MM.1S (cell line): ENCODE measurements at regions not wholly inside any gene's neighbourhood (a gene's known extent, or its start where the extent isn't known, plus 50 kb on each side); places are given as distances from the start of the nearest gene placed in this dataset.

Source experiments
- EZH2 ChIP-seq: fragments of 300-600 bp; sonication (generic); optimal IDR thresholded peaks from 2 replicates; pipeline ENCODE3; 2017; ENCODE audit warnings: low read depth, mild to moderate bottlenecking, antibody characterized with exemption, low read length, mixed read lengths
- TF ChIP-seq, protein P1 (sequence below): fragments of 300-600 bp; sonication (generic); IDR thresholded peaks from 2 replicates; pipeline ENCODE4 v1.5.1; 2016; ENCODE audit warnings: antibody characterized with exemption, low read length, mixed read lengths

DNA sequence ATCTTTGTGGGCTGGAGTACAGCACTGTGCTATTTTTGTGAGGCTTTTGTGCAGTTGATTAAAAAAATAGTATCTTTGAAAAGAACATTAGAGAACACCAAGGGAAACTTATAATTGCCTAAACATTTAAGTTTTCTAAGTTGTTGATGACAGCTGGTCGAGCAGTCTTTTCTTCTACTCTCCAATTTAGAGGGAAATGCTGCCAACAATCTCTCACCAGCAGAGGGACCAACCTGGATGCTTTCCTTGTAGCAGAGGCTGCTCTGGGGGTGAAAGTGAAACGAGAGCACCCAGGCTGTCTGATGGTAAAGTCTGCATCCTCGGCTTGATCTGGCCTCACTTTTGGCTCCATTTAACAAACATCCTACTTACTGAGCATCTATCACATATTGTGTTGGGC is 1286.5 kb upstream of the TENM4 start:
- TF ChIP-seq, protein P1, sequence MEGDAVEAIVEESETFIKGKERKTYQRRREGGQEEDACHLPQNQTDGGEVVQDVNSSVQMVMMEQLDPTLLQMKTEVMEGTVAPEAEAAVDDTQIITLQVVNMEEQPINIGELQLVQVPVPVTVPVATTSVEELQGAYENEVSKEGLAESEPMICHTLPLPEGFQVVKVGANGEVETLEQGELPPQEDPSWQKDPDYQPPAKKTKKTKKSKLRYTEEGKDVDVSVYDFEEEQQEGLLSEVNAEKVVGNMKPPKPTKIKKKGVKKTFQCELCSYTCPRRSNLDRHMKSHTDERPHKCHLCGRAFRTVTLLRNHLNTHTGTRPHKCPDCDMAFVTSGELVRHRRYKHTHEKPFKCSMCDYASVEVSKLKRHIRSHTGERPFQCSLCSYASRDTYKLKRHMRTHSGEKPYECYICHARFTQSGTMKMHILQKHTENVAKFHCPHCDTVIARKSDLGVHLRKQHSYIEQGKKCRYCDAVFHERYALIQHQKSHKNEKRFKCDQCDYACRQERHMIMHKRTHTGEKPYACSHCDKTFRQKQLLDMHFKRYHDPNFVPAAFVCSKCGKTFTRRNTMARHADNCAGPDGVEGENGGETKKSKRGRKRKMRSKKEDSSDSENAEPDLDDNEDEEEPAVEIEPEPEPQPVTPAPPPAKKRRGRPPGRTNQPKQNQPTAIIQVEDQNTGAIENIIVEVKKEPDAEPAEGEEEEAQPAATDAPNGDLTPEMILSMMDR = peak; percentile 57
- no peak for TF ChIP-seq EZH2
